Retinal pigment epithelial cell (primary cell): ENCODE measurements at regions not wholly inside any gene's neighbourhood (a gene's known extent, or its start where the extent isn't known, plus 50 kb on each side); places are given as distances from the start of the nearest gene placed in this dataset.

Experiments
- DNase-seq: peaks from one replicate; pipeline ENCODE4 v3.0.0-alpha.2; 2010; ENCODE audit warnings: low read depth
- H3K4me3 ChIP-seq: 2 replicates; pipeline ENCODE4 v1.5.1; 2011; ENCODE audit warnings: mild to moderate bottlenecking, low read length, control low read depth, moderate library complexity
- CTCF ChIP-seq: conservative IDR thresholded peaks from 2 replicates; pipeline ENCODE4 v1.5.1; 2011; ENCODE audit warnings: low read depth, low read length, control low read depth, inconsistent platforms

DNA sequence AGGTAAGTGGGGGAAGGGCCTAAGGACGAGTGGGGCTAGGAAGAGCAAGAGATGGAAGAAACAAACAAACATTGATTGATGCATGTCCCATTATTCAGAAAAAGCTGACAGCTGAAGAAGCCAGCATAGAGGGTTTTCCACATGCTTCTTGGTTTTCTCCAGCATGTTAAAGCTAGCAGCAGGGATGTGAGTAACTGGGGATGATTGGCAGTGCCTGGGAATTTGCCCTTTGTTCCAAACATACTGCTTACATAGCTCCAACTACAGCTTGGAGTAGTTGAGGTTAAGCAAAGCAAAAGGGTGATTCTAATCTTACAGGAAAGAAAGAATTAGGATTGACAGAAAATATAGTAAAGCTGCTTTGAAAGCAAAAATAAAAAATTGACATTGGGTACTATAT is 68.0 kb upstream of the IFNG-AS1 start:
- no peak overlapping the region for H3K4me3 ChIP-seq
- TF ChIP-seq CTCF: no peak
- DNase-seq: no peak

- DNase-seq: no peak
- no peak for TF ChIP-seq CTCF
- no peak overlapping the region for H3K4me3 ChIP-seq
Measured at GRCh38 chr12:67922245-67922644, 67.0 kb upstream of the IFNG-AS1 start.

DNA sequence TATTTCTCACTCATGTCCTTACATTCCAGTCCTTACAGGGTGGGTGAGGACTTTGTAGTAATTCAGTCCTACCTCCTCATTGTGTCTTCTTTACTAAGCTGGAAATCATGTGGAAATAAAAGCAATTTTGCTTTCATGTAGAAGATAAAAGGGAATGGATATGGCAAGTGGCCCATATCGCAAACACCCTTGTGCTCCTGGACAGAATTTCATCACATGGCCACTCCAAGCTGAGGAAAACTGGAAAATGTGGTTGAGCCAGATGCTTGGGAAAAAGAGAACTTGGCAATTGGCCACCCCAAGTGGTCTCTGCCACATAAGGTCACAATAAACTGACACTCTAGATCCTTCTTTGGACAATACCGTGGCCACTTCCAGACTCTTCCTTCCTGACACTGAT is 64.2 kb upstream of the IFNG-AS1 start:
- no peak for TF ChIP-seq CTCF
- H3K4me3 ChIP-seq: no peak overlapping the region
- no peak for DNase-seq

- H3K4me3 ChIP-seq: no peak overlapping the region
- DNase-seq: no peak
- TF ChIP-seq CTCF: no peak
Measured at GRCh38 chr12:67925552-67925951, 63.7 kb upstream of the IFNG-AS1 start.

GRCh38 chr12:67926063-67926462 is 63.2 kb upstream of the IFNG-AS1 start:
- no peak for DNase-seq
- no peak for TF ChIP-seq CTCF
- H3K4me3 ChIP-seq: no peak overlapping the region

DNA sequence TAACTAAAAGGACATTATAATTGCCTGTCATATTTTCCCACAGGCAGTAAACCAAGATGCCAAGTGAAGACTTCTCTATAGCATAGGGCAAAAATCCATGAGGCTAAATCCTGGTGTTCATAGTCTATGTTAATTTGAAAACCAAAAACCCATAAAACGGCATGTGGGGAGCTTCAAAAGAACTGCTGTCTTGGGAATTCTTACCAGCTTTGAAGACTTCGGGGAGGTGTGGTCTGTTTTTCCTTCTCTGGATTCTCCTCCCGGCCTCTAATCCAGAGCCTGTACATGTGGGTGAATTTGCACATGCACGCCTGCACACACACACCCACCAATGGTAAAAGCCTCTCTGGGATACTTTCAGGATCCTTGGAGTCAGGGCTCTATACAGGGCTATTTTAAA is 61.9 kb upstream of the IFNG-AS1 start:
- TF ChIP-seq CTCF: no peak
- H3K4me3 ChIP-seq: no peak overlapping the region
- DNase-seq: no peak

GRCh38 chr12:67927815-67928214 is 61.4 kb upstream of the IFNG-AS1 start:
- TF ChIP-seq CTCF: no peak
- no peak for DNase-seq
- no peak overlapping the region for H3K4me3 ChIP-seq
